ENCODE measurements at regions not wholly inside any gene's neighbourhood (a gene's known extent, or its start where the extent isn't known, plus 50 kb on each side); places are given as distances from the start of the nearest gene placed in this dataset.

- Histone ChIP-seq H3K9ac (ENCODE audit: low read length) (no peak overlapping the region), H3K4me2 (replicated peaks; ENCODE audit: low read depth, low read length, poor library complexity, severe bottlenecking) (no peak overlapping the region), H3K4me1 (ENCODE audit: control insufficient read depth in 2 of 2, insufficient read depth in 2 of 2, low read length in 2 of 2) (no peaks in the 10 kb centered on the region), H3K27ac (ENCODE audit: low read length in 2 of 2) (no peak overlapping the region), H3K36me3 (replicated peaks in 1 of 2; ENCODE audit: control extremely low read depth in 1 of 2, control insufficient read depth in 1 of 2, extremely low read depth in 1 of 2, insufficient read depth in 2 of 2, low read length in 1 of 2) (no peaks in the 10 kb centered on the region), H2AFZ (ENCODE audit: insufficient read depth, low read depth, low read length, poor library complexity, severe bottlenecking) (no peak overlapping the region), H3K27me3 (replicated peaks in 1 of 4; ENCODE audit: control extremely low read depth in 1 of 4, control insufficient read depth in 3 of 4, insufficient read depth in 4 of 4, low read length in 3 of 4) (peaks cover 0 to 2% (median 0%) of the 10 kb centered on the region in 4 experiments), H3K79me2 (ENCODE audit: control insufficient read depth, insufficient read depth, low read length) (no peaks in the 10 kb centered on the region), H3K4me3 (ENCODE audit: control extremely low read depth in 1 of 5, extremely low read depth in 1 of 5, insufficient read depth in 1 of 5, low read depth in 2 of 5, low read length in 4 of 5) (no peak overlapping the region), H3K9me3 (ENCODE audit: control extremely low read depth in 1 of 3, control insufficient read depth in 2 of 3, insufficient read depth in 1 of 3, low read length in 2 of 3) (peaks cover 0 to 4% (median 0%) of the 10 kb centered on the region in 3 donors), H4K20me1 (ENCODE audit: control insufficient read depth, insufficient read depth, low read length, poor library complexity, severe bottlenecking) (no peaks in the 10 kb centered on the region)
- ChIA-PET POLR2A (no interaction called here), CTCF (no interaction called here)
- ATAC-seq (ENCODE audit: low read depth) (no peak), DNase-seq (no peak)
- 92% methylated on average over 16 of the region's 33 CpGs for WGBS (ENCODE audit: insufficient coverage)
- Mint-ChIP-seq H3K4me3 (no peak overlapping the region), H3K9me3 (ENCODE audit: insufficient read depth) (no peaks in the 10 kb centered on the region), H3K27me3 (peaks cover 53% of the 10 kb centered on the region), H3K4me1 (no peaks in the 10 kb centered on the region), H3K27ac (no peak overlapping the region)
- TF ChIP-seq CTCF (IDR thresholded peaks at IDR 0.05) (peak; percentile 3), EZH2 (IDR thresholded peaks at IDR 0.05; ENCODE audit: borderline replicate concordance, insufficient read depth, low read depth, low read length, poor library complexity, severe bottlenecking) (no peak)
- intact Hi-C loops (cut with micrococcal nuclease): no loop called here
Measured at GRCh38 chr22:27299181-27300085, 502.1 kb downstream of the MN1 start.

- Mint-ChIP-seq H3K4me1 (no peaks in the 10 kb centered on the region), H3K4me3 (no peak overlapping the region), H3K9me3 (ENCODE audit: insufficient read depth) (no peaks in the 10 kb centered on the region), H3K27me3 (peaks cover 50% of the 10 kb centered on the region), H3K27ac (no peak overlapping the region)
- POLR2A ChIA-PET: no interaction called here
- Histone ChIP-seq H3K79me2 (ENCODE audit: control insufficient read depth, insufficient read depth, low read length) (no peaks in the 10 kb centered on the region), H2AFZ (ENCODE audit: insufficient read depth, low read depth, low read length, poor library complexity, severe bottlenecking) (no peak overlapping the region), H3K27ac (ENCODE audit: low read length in 2 of 2) (no peak overlapping the region), H3K36me3 (replicated peaks in 1 of 2; ENCODE audit: control extremely low read depth in 1 of 2, control insufficient read depth in 1 of 2, extremely low read depth in 1 of 2, insufficient read depth in 2 of 2, low read length in 1 of 2) (no peaks in the 10 kb centered on the region), H3K9me3 (ENCODE audit: control extremely low read depth in 1 of 3, control insufficient read depth in 2 of 3, insufficient read depth in 1 of 3, low read length in 2 of 3) (peaks cover 0 to 4% (median 0%) of the 10 kb centered on the region in 3 donors), H3K27me3 (replicated peaks in 1 of 4; ENCODE audit: control extremely low read depth in 1 of 4, control insufficient read depth in 3 of 4, insufficient read depth in 4 of 4, low read length in 3 of 4) (peaks cover 0 to under 1% (median 0%) of the 10 kb centered on the region in 4 experiments), H3K4me3 (ENCODE audit: control extremely low read depth in 1 of 5, extremely low read depth in 1 of 5, insufficient read depth in 1 of 5, low read depth in 2 of 5, low read length in 4 of 5) (no peak overlapping the region), H3K9ac (ENCODE audit: low read length) (no peak overlapping the region), H4K20me1 (ENCODE audit: control insufficient read depth, insufficient read depth, low read length, poor library complexity, severe bottlenecking) (no peaks in the 10 kb centered on the region), H3K4me2 (replicated peaks; ENCODE audit: low read depth, low read length, poor library complexity, severe bottlenecking) (no peak overlapping the region), H3K4me1 (ENCODE audit: control insufficient read depth in 2 of 2, insufficient read depth in 2 of 2, low read length in 2 of 2) (no peaks in the 10 kb centered on the region)
- no peak for ATAC-seq (ENCODE audit: low read depth)
- CTCF ChIA-PET: no interaction called here
- no peak for TF ChIP-seq EZH2 (IDR thresholded peaks at IDR 0.05; ENCODE audit: borderline replicate concordance, insufficient read depth, low read depth, low read length, poor library complexity, severe bottlenecking)
- TF ChIP-seq CTCF (IDR thresholded peaks at IDR 0.05): no peak
- 92% methylated on average over 11 of the region's 16 CpGs for WGBS (ENCODE audit: insufficient coverage)
- intact Hi-C loops (cut with micrococcal nuclease): no loop called here
- DNase-seq: no peak
Measured at GRCh38 chr22:27300536-27301285, 500.8 kb downstream of the MN1 start.
